ENCODE measurements at regions not wholly inside any gene's neighbourhood (a gene's known extent, or its start where the extent isn't known, plus 50 kb on each side); places are given as distances from the start of the nearest gene placed in this dataset.
"Not testable (repeated sequence)": the region's sequence is repeated elsewhere in the genome, so short reads cannot be mapped to it uniquely, and the experiment has no call there.

DNA sequence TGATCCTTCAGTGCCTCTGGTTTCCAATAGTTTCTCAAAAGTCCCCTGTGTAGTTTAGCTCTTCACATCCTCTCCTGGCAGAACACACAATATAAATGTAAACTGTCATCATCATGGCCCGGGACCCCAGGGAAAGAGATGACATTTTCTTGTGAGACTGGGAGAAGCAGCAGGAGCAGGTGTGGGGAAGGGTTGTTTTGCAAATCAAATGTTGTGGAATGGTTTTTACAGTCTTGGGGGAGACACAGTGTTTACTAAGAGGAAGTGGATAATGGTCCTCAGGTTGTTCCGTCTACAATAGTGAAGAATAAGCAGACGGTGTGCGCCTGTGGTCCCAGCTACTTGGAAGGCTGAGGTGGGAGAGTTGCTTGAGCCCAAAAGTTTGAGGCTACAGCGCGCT lies 159.1 kb downstream of the SEC23IP start:
- DNase-seq, result no peak

- DNase-seq, result no peak
Measured at GRCh38 chr10:120052964-120053702, 160.6 kb downstream of the SEC23IP start.

- DNase-seq, result not testable (repeated sequence)
Measured at GRCh38 chr10:120059790-120060189, 167.3 kb downstream of the SEC23IP start.

GRCh38 chr10:120067427-120067826 lies 174.9 kb downstream of the SEC23IP start:
- no peak for DNase-seq

DNA sequence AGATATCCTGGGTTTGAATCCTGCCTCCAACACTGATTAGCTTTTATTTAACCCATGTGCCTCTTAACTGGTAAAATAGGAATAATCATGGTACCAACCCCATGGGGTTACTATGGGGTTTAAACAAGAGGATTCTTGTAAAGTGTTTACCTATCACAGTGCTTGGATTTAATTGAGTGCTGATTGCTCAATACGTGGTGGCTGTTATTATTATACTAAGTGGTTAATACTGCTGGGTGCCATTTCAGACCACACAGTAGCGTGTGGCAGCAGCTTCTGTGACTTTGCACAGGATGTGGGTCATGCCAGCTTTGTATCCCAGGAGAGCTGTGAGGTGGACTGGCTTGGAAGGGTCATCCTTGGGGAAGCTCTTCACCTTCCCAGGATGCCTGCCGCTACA lies 177.2 kb downstream of the SEC23IP start:
- DNase-seq, result no peak

DNA sequence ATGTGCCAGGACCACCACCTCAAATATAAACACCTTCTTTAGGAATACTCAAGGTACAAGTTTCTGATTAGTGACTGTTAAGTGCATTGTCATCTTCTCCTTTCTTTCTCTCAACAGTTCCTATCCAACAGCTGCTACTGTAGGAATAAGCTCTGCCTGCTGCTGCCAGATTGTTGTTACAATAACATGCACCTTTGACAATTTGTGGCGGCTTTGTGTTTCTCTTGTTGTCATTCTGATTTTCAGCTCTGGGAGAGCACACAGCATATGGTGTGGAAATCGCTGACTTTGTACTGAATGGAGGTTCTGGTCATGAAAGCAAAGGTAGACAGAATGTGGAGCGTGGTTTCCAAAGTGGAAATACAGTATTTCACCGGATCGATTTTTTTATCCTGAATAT lies 182.8 kb downstream of the SEC23IP start:
- no peak for DNase-seq

GRCh38 chr10:120076996-120077706 lies 184.6 kb downstream of the SEC23IP start:
- DNase-seq, result no peak

GRCh38 chr10:120077707-120078492 lies 185.4 kb downstream of the SEC23IP start:
- DNase-seq, result no peak

- DNase-seq, result no peak
Measured at GRCh38 chr10:120085096-120085796, 192.7 kb downstream of the SEC23IP start.

- DNase-seq, result no peak
Measured at GRCh38 chr10:120086066-120086465, 193.5 kb downstream of the SEC23IP start.

DNA sequence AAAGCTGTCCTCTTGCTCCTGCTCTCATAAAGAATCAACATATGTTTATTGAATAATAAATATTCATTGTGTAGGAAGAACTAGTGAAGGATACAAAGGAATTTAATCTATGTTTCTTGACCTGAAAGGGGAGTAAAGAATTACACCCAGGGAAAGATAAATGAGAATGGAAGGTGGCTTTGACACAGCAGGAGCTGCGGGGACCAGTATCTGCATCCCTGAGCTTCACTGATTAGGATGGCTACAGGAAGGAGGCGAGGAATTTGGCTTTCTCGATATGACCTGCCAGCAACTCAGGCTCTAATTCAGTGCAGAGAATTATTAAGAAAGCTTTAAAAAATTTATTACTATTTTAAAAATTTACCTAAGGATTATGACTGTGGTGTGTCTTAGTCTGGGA lies 194.6 kb downstream of the SEC23IP start:
- DNase-seq, result no peak

- DNase-seq, result no peak
Measured at GRCh38 chr10:120095875-120096274, 203.3 kb downstream of the SEC23IP start.

DNA sequence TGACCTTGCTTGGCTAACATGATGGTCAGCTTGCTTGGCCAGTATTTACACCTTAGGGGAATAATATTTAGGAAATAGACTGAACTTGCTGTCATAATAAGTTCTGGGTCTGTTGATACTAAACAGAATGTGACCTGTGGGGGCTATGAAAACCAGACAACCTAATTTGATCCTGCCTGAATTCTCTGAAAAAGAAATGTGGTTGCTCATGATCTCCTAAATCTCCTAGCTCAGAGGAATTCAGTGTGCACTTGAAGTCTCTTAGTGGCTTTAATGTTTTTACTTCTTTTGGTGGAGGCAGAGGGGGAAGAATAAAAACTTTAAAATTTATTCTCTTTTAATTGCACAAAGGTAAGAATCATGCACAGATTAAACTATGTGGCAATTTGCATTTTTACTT lies 205.2 kb downstream of the SEC23IP start:
- DNase-seq, result no peak

DNA sequence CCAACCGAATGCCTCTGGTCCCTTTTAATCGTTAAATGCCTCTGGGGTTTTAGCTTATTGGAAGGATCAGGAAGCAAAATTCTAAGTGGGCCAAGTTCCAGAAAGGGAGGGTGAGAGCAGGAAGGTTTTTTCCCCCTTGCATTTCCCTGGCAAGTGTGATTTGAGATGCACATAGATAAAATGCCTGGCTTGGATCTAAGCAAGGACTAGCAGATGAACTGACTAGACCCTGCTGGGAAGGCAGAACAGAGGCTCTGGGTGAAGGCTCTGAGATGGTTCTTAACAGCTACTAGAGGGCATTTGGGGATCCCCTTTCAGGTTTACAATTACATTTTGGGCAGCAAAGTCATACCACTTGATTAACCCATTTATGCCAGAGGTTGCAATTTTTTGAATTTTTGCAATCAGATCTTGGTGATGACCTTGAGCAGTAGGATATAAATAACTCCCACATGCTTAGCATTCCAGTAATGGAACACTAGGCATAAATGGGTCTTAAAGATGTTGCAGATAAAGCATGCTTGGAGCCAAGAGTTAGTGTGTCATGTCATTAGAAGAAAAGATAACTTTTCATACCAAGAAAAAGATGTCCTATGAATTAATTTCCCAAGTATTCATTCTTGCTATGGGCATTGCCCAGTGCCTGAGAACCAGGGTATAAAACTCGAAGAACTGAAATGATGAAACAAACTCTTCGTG lies 205.9 kb downstream of the SEC23IP start:
- no peak for DNase-seq

GRCh38 chr10:120103738-120104560 lies 211.4 kb downstream of the SEC23IP start:
- no peak for DNase-seq

- no peak for DNase-seq
Measured at GRCh38 chr10:120105001-120105400, 212.5 kb downstream of the SEC23IP start.

- DNase-seq, result no peak
Measured at GRCh38 chr10:120105492-120105891, 213.0 kb downstream of the SEC23IP start.

DNA sequence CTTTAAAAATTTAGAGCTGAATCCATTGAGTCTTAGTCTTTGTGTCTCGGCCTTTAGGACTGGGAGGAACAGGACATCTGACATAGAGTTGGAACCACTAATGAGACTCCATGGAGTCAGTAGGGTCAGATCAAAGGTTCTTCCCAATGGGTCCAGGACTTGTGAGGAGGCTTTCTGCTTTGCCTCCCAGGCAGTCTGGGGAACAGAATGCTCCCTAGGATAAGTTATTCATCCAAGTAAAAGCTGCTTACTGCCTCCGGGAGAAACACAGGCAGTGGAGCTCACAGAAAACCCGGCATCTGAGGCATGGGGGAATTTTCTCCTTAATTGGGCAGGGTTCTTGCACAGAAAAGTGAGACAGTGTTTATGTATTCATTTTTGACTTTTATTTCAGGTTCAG lies 216.4 kb downstream of the SEC23IP start:
- DNase-seq, result no peak

DNA sequence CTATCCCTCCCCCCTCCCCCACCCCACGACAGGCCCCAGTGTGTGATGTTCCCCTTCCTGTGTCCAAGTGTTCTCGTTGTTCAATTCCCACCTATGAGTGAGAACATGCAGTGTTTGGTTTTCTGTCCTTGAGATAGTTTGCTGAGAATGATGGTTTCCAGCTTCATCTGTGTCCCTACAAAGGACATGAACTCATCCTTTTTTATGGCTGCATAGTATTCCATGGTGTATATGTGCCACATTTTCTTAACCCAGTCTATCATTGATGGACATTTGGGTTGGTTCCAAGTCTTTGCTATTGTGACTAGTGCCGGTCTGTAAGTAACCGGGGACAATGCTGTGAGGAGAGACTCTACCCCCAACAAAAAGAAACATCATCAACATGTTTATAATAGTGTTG lies 217.2 kb downstream of the SEC23IP start:
- not testable (repeated sequence) for DNase-seq

- DNase-seq, result no peak
Measured at GRCh38 chr10:120110196-120110595, 217.7 kb downstream of the SEC23IP start.

- no peak for DNase-seq
Measured at GRCh38 chr10:120111628-120112027, 219.1 kb downstream of the SEC23IP start.

GRCh38 chr10:120112809-120113208 lies 220.3 kb downstream of the SEC23IP start:
- DNase-seq, result no peak
